Vagina (tissue), 2 donors: ENCODE measurements at regions not wholly inside any gene's neighbourhood (a gene's known extent, or its start where the extent isn't known, plus 50 kb on each side); places are given as distances from the start of the nearest gene placed in this dataset.

ENCODE experiments used
- CTCF ChIP-seq, 3 experiments: fragments of 450-650 bp in 2 of 3; fragments of 200-600 bp in 1 of 3; sonication (generic) in 1 of 3; IDR thresholded peaks; one replicate each; pipeline ENCODE4 v1.5.1; 2017 to 2019; ENCODE audit warnings: antibody characterized with exemption in 3 of 3, mild to moderate bottlenecking in 2 of 3, moderate library complexity in 2 of 3
- POLR2A ChIP-seq, 2 donors: fragments of 450-650 bp; IDR thresholded peaks; one replicate each; pipeline ENCODE4 v1.6.1; 2017; ENCODE audit warnings: antibody characterized with exemption in 2 of 2, mild to moderate bottlenecking in 2 of 2, moderate library complexity in 2 of 2
- POLR2AphosphoS5 ChIP-seq, 2 donors: sonication (generic); formaldehyde crosslinking; IDR thresholded peaks; one replicate each; pipeline ENCODE4 v1.9.0; 2017; ENCODE audit warnings: antibody characterized with exemption in 2 of 2, mild to moderate bottlenecking in 2 of 2, low read depth in 1 of 2; ENCODE audit not compliant: insufficient read depth in 1 of 2

- TF ChIP-seq CTCF (IDR thresholded peaks at IDR 0.05) (no peak), POLR2A (IDR thresholded peaks at IDR 0.05) (no peak), POLR2AphosphoS5 (IDR thresholded peaks at IDR 0.05; ENCODE audit: insufficient read depth in 1 of 2, low read depth in 1 of 2) (no peak)
These were observed 138.8 kb upstream of the DPYD start for GRCh38 chr1:98059620-98060019.
